Glomerular endothelial cell (primary cell): ENCODE measurements at regions not wholly inside any gene's neighbourhood (a gene's known extent, or its start where the extent isn't known, plus 50 kb on each side); places are given as distances from the start of the nearest gene placed in this dataset.

Source experiments
- DNase-seq: peaks from one replicate; pipeline ENCODE4 v3.0.0-alpha.2; 2011; ENCODE audit warnings: low read depth, low spot score; ENCODE audit errors: extremely low read depth

DNA sequence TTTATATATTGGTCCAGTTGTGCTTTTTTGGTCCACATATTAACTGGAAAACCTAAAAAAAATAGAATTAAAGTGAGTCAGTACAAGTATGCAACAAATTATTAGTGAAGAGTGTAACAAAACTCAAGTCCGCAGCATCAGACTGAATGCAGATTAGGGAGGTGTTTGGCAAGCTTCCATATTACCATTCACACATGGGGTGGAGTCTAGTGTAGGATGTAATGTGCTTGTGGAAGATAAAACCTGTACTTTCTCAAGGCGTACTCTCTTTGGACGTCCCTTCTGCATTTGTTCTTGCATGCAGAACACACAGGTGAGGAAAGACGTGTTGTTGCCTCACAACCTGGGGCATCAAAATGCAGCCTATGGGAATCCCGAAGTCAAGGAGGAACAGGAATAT lies 668.7 kb downstream of the MRPL39 start:
- no peak for DNase-seq

DNA sequence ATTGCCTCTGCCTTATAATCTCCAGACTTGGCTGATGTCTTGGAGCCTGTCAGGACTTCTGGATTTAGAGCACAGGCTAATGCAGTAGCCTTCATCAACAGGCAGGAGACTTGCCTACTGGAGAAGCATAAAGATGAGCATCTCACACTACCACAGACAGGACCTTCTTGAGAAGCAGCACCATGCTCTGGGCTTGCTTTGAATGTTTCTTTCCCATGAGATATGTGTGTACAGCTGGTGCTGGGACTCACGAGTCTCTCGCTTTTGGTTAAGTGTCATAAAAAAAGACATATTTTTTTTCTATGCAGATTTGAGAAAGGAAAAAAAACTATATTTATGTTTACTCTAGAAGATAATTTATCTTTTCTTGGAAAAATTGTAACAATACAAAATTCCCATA lies 671.3 kb downstream of the MRPL39 start:
- DNase-seq, result no peak

DNA sequence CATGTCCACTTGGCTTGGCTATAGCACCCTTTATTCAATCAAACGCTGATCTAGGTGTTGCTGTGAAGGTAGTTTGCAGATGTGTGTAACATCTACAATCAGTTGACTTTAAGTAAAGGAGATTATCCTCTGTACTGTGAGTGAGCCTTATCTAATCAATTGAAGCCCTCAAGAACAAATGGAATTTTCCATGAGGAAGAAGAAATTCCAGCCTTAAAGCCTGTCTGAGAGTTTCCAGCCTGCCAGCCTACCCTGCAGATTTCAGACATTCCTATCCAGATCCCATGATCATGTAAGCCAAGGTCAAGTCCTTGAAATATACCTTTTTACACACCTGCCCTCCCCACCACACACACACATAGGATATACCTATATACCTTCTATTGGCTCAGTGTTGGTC lies 696.7 kb downstream of the MRPL39 start:
- DNase-seq, result no peak

DNA sequence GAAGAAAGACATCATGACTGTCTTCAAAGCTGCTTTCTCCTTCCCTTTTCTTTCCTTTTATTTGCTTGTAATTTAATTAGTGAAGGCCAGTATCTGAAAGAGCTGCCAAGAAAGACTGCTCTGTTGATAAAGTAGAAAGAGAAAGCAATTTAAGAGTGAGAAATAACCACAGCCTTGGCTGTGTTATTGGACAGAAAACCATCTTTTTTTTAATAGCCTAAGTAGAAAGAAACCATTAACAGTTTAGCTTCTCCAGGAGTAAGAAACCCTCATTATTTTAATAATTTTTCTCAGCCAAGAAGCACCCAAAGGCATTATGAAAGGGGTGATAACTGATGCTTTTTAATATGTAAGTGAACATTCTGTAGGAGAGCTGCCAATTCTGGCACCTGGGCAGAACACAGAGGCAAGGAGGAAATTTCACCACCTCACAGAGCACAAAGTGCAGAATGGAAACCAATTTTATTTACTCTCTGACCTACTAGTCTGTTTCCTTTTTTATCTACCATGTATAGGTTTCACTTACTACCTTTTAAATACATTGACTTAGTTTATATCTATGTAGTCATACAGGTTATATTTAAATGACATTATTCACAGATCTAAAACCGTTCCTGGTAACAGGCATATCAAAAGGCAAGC lies 703.2 kb downstream of the MRPL39 start:
- no peak for DNase-seq

DNA sequence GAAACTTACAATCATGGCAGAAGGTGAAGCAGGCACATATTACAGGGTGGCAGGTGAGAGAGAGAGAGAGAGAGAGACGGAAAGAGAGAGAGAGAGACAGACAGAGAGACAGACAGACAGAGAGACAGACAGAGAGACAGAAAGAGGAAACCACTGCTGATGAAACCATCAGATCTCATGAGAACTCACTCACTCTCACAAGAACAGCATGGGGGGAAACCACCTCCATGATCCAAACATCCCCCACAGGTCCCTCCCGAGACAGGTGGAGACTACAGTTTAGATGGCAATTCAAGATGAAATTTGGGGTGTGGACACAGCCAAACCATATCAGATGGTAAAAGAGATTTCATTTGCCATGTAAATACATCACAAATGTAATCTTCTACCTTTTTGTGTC lies 708.1 kb downstream of the MRPL39 start:
- DNase-seq, result no peak

DNA sequence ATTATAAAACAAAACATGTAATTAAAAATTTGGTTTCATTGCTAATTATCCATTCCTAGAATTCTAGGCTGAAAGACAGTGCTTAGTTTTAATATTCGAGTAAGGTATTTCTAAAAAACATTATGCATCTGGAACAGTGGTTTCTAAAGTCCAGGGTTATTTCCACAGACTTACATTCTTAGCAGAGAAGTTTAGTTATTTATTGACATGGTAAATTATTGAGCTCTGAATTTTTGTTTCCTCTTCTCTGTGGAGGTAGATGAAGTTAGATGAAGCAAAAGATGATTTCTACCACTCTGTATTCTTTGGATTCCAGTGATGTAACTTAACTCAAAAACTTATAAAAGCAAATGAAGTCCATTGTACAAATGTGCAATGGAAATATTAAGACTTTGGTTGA lies 709.4 kb downstream of the MRPL39 start:
- DNase-seq, result no peak

DNA sequence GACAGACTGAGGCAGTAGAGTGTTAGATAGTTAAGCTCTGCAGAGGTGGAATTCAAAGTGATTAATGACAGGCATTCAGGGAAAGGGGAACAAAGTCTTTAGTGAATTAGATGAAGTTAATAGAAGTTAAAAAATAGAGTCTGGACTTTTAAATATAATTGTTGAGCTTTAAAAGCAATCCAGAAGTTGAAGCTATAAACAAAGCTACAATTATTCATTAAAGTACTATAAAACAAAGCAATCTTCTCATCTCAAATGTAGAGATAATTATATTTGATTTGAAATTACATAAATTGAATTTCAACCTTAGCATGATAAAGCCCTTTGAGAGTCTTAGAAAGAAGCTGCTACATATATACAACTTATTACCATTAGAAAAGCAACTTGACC lies 710.6 kb downstream of the MRPL39 start:
- DNase-seq, result no peak

DNA sequence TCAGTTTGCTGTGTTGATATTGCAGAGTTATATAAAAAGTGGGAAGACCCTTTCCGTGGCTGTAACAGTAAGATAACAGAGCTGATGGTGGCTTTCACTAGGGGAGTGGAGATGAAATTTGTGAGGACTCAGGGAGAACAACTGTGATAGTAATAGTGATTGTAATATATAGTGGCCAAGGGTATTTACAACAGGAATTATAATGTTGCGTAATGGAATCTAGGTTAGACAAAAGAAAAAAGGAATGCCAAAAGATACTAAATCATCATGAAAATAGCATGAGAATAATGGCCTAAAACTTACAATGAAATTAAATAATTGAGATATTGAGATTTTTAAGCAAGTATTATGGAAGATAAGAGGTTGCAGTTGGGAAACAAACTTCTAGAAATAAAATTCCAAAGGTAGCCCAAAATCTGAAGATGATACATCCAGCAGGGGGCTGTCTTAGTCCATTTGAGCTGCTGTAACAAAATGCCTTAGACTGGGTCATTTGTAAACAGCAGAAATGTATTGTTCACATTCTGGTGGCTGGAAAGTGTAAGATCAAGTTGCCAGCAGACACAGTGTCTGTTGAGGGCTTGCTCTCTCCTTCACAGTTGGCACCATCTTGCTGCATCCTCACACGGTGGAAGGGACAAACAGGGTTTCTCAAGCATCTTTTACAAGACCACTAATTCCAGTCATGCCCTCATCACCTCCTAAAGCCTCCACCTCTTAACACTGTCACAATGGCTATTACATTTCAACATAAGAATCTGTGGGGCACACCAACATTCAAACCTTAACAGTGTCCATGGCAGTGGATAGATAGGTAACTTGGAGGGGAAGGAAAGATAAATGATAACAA lies 711.2 kb downstream of the MRPL39 start:
- no peak for DNase-seq

DNA sequence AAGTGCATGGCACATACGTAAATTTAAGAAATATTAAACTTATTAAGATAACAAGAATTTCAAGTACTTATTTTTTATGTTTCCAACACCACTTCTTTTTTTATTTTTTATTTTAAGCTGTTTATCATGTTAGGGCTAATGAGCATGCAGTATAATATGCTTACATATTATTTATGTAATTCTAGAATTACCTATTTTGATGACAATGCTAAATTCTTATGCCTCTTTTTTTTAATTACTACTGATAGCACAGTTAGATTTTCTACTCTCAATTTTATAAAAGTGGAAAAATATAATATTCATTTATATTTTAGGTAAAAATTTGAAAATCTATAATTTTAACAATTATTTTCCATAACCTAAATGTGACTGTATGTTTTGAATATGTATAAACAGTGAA lies 713.0 kb downstream of the MRPL39 start:
- DNase-seq, result no peak

DNA sequence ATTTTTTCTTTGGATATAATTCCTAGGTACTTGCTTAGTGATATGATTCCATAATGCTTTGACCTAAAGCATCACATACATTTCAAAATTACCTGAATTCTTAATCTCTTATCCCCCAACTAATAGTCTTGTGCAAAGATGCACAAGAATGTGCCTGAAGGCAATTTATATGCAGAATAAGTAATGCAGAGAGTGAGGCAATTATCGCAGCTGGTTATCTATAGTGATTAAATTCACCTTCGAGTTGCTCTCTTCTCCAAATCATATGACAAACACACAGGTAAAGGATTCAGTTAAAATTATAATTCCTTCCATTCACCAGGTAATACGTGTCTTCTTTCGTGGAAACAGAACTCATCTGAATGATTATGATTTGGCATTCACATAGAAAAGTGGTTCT lies 717.3 kb downstream of the MRPL39 start:
- DNase-seq, result no peak

DNA sequence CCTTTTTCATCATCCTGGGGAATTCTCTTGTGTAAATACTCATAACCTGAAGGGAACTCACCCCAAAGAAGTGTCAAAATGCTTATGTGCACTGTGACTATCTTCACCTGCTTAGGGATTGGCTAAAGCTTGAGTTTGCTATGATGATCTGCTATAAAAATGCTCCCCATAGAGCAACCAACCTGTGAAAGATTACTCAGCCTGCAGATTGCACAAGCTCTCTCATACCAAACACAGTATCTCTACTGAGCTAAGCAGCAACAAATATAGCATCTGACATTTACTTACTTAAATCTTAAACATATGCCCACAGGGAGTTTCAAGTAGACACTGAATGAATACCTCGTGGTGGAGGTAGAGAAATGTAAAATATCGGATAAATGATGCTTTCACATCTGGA lies 725.8 kb downstream of the MRPL39 start:
- DNase-seq, result no peak

DNA sequence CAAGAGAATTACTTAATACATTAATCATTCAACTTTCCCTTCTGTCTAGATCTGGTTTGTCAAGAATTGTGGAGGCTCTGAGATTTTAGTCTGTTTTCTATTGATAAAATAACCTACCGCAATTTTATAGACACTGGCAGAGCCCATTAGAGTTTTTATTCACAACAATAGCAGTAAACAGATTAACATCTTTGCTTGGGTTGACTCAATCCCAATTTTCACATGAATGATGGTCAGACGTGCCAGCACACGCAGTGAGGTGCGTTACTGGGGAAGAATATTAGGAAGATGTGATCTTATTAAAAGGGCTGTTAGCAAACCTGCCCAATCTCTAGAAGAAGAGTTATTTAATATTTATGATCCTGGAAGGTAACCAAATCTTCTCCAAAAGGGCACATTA lies 736.6 kb downstream of the MRPL39 start:
- no peak for DNase-seq

DNA sequence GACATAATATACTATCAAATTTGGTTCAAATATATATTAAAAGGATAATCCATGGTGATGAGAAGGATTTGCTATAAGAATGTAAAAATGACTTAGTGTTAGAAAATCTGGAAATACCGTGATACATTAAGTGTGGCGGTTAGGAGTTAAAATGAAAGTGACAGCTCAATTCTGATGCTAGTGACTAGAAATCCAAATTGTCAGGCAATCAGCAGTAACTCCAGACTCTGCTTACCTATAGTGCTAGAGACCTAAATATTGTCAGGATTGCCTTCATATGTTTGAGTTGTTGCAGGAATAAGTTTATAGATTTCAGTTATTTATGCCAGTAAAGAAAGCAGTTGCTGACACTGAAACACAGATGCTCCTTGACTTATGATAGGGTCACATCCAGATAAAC lies 737.4 kb downstream of the MRPL39 start:
- no peak for DNase-seq

DNA sequence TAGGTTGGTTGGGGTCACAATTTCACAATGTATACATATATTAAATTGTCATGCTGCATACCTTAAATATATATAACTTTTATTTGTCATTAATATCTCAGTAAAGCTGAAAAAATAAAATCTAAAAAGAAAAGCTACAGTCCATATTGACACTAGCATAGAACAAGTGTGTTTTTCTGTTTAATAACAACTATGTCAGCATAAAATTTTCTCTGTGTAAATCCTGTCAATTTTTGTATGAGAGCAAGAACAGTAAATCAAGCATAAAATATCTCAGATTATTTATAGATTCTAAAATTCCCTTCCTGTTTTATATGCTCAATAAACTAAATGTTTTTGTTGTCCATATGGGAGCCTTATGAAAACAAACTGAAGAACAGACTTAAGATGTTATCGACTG lies 739.2 kb downstream of the MRPL39 start:
- no peak for DNase-seq

DNA sequence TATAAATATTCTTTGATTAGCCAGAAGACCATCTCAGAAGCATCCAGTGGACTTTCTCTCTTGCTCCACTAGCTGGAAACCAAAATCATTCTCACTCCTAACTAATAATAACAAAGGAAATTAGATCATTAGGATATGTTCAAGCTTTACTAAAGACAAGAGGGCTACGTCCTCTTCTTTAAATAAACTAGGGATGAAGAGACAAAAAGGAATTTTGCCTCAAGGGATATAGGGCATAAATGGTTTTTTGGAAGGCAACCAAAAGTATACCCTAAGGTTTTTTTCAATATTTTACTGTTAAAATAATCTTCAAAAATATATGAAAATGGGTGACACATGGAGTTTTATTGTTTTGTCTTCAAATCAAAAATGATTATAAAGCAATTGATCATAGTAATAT lies 745.8 kb downstream of the MRPL39 start:
- DNase-seq, result no peak

DNA sequence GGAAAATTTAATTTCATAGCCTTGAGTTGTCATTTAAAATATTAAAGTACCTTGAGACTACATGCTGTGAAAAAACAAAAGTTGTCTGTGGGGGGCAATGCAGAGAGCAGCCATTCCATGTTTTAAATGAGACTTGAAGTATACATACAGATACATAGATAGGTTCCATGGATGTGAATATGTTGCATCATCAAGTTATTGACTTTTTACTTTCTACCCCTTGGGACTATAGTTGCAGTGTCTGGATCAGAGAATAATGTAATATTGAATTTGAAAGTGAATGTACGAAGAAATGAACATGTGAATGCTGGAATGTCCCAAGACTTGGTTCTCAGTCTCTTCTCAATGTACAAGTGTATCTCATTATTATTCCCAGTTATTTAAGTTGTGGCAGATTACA lies 751.0 kb downstream of the MRPL39 start:
- DNase-seq, result no peak

DNA sequence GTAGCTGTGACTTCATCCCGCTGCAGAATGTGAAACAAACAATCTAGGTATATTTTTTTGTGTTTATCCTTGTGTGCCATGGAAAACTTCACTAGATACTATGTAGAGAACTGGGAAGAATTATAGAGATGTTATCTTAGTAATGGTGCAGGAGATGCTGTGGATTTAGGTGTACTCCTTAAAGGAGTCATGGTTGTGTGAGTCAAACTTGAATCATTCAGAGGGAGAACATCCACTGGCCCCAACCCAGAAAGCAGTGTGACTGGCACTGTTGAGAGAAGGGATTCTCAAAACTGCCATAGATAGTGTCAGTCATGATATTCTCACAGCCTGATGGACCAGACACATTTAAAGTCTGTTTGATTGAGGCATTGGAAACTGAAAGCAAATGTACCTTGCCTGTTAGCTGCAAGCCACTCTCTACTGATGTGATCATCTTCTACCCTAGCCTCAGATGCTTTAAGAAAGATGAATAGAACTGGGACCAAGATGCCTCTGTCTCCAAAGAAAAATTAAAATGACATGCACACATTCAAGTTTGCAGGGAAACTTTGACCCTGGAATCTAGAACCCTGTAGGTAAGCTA lies 754.6 kb downstream of the MRPL39 start:
- DNase-seq, result no peak

DNA sequence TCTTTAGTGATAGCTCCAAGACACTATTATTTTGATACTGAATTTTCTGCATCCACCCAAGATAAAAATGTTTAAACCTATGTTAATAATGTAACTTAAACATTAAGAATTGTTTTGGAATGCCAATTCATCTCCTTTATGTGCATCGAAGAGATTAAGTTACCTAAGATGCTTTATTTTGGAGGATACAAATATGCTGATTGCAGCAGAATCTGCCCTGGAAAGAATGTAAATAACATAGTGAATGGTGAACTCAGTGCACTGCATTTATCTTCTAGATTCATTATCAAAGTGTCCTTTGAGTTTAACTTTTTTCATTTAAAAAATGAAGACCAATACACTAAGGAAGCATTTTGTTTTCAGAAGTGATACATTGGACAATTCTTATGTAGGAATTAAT lies 757.2 kb downstream of the MRPL39 start:
- DNase-seq, result no peak

DNA sequence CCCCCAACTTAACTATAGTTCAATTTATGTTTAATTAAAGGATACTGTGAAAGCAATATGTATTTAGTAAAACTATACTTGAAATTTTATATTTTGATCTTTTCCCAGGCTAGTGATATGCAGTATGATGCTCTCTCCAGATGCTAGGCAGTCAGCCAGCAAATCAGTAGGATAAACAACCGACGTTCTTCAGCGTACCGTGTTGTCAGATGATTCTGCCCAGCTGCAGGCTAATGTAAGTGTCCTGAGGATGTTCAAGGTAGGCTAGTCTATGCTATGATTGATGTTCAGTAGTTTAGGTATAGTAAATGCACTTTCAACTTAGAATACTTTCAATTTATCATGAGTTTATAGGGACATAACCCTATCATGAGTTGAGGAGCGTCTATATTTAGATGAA lies 762.6 kb downstream of the MRPL39 start:
- no peak for DNase-seq

DNA sequence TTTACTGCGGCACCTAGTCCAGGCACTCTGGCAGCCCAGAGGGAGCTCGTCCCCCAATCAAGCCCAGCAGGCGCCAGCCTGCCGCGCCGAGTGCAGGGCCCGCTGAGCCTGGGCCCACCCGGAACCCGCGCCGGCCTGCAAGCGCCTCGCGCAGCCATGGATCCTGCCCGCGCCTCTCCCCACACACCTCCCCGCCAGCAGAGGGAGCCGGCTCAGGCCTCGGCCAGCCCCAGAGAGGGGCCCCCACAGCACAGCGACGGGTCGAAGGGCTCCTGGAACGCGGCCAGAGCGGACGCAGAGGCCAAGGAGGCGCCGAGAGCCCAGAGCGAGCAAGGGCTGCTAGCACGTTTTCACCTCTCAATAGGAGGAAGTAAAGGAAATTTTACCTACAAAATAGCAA lies 767.0 kb downstream of the MRPL39 start:
- no peak for DNase-seq

DNA sequence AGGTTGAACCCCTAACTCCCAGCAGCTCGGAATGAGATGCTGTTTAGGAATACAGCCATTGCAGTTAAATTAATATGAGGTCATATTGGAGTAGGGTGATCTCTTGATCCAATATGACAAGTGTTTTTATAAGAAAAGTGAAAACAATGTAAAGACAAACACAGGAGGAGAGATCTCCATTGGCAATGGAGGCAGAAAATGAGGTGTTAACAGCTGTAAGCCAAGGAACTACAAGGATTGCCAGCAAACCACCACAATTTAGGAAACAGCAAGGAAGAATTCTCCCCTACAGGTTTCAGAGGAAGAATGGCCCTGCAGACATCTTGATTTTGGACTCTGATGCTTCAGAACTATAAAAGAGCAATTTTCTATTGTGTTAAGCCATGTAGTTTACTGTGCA lies 774.3 kb downstream of the MRPL39 start:
- no peak for DNase-seq

DNA sequence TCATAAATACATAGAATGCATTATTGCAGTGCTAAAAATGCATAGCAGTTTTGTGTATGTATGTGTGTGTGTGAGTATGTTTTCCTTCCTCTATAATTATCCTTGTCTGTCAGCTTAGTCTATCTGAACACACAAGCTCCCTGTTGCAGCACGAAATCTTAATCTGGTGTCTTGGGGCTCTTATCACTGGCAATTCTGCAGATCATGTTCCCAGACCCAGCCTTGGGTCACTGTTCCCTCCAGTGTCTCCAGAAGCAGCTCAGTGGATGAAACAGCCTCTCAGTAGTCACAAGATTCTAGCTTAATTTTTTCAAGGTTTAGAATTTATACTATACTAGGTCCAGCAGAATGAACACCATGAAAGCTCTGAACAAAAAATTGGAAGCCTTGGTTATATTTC lies 777.9 kb downstream of the MRPL39 start:
- no peak for DNase-seq
